GM10266 (cell line): ENCODE measurements at regions not wholly inside any gene's neighbourhood (a gene's known extent, or its start where the extent isn't known, plus 50 kb on each side); places are given as distances from the start of the nearest gene placed in this dataset.

Experiments
- DNase-seq: peaks from one replicate; pipeline ENCODE4 v3.0.0; 2012; ENCODE audit errors: extremely low spot score
- TF ChIP-seq, protein P1 (sequence below): IDR thresholded peaks from 2 replicates; pipeline ENCODE4 v1.5.1; 2012; ENCODE audit warnings: mild to moderate bottlenecking, low read depth; ENCODE audit not compliant: control insufficient read depth, insufficient read depth; ENCODE audit errors: missing control alignments

DNA sequence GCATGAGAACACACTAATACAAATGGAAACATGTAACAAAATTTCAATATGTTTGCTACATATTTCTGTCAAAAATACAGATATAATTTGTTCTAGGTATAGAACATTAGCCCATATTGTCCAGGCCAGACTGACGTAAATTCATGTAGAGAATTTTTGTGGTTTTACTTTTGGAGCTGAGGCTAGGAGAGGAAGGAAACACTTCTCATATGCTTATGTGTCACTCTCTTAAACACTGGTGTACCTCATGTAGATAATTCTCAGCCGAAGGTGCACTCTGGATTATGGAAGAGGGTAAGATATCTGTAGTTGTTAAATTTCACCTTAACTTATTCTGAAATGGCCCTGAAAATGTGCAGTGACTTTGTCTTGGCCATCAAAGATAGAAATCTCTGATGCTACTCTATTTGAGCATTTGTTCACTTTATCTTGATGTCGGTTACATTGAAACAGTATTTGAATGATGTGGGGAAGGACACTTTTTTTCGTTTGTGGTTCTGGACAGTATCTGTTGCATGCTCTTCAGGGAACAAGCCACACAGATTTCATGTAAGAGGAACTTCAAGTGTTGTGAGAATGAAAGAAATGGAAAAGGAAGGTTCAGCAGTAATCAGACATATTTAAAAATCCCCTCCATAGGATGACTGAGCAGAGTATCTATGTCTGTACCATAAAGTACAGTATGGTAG, 202.7 kb downstream of the SPATA31D1 start:
- no peak for DNase-seq
- TF ChIP-seq, protein P1, sequence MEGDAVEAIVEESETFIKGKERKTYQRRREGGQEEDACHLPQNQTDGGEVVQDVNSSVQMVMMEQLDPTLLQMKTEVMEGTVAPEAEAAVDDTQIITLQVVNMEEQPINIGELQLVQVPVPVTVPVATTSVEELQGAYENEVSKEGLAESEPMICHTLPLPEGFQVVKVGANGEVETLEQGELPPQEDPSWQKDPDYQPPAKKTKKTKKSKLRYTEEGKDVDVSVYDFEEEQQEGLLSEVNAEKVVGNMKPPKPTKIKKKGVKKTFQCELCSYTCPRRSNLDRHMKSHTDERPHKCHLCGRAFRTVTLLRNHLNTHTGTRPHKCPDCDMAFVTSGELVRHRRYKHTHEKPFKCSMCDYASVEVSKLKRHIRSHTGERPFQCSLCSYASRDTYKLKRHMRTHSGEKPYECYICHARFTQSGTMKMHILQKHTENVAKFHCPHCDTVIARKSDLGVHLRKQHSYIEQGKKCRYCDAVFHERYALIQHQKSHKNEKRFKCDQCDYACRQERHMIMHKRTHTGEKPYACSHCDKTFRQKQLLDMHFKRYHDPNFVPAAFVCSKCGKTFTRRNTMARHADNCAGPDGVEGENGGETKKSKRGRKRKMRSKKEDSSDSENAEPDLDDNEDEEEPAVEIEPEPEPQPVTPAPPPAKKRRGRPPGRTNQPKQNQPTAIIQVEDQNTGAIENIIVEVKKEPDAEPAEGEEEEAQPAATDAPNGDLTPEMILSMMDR = no peak

DNA sequence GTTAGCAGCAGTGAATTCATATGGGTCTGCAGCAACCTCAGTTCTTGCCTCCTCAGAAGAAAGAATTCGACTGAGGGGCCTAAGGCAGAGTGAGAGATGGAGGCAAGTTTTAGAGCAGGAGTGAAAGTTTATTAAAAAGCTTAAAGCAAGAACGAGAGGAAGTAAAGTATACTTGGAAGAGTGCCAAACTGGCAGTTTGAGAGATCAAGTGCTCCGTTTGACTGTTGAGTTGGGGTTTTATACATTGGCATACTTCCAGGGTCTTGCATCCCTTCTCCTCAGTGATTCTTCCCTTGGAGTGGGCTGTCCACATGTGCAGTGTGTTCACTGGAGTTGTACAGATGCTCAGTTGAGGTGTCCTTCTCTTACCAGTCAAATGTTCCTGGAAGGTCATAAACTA, 203.6 kb downstream of the SPATA31D1 start:
- DNase-seq = no peak
- TF ChIP-seq, protein P1 = no peak

GRCh38 chr9:82196622-82197441, 208.3 kb downstream of the SPATA31D1 start:
- no peak for DNase-seq
- TF ChIP-seq, protein P1 = no peak

DNA sequence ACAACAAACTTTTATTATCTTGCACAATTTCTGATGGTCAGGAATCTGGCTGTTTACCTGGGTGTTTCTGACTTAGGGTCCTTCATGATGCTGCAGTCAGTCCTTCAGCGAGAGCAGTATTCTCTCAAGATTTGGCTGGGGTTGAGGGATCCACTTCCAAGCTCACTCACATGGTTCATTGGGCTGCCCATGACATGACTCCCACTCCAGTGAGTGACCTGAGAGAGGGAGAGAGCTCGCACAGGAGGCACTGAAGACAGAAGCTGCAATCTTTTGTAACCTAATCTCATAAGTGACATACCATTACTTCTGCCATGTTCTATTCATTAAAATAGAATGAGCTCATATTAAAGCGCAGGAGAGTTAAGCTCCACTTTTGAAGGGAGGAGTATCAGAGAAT, 212.6 kb downstream of the SPATA31D1 start:
- TF ChIP-seq, protein P1 = no peak
- no peak for DNase-seq

- no peak for DNase-seq
- TF ChIP-seq, protein P1 = no peak
Measured at GRCh38 chr9:82202808-82203207, 214.2 kb downstream of the SPATA31D1 start.

DNA sequence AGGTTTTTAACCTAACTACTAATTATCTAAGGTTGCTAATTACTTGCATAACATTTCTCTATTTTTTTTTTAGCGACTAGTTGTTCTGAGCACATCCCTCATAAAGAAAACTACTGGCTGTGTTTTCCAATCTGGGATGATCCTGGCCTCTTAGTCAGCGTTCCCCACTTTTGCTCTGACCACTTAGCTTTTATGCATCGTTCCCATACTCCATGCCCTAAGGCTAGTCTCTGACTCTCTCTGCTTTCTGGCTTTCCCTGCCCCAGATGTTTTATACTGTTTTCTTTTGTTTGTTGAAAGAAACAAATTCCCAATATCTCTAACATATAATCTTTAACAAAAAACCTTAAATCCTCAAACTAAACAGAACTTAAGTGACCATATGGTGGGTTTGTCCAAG, 217.9 kb downstream of the SPATA31D1 start:
- TF ChIP-seq, protein P1 = no peak
- no peak for DNase-seq

- TF ChIP-seq, protein P1 = no peak
- no peak for DNase-seq
Measured at GRCh38 chr9:82206946-82207345, 218.4 kb downstream of the SPATA31D1 start.
